Caco-2 (cell line): ENCODE measurements at regions not wholly inside any gene's neighbourhood (a gene's known extent, or its start where the extent isn't known, plus 50 kb on each side); places are given as distances from the start of the nearest gene placed in this dataset.

ENCODE experiments used
- BruUV-seq: library from RNA; stranded (reverse); fragments of 400-500 nt; replicated peaks from 2 replicates; lab custom pipeline; 2021; lab: Mats Ljungman, UMichigan
- CTCF ChIA-PET: fragments of 300-600 bp; sonication (Branson Sonifier 250); formaldehyde crosslinking; loops from one replicate; lab custom pipeline; 2022; ENCODE audit warnings: antibody characterized with exemption; lab: Charles Lee
- POLR2A ChIA-PET: fragments of 300-600 bp; sonication (Branson Sonifier 250); formaldehyde crosslinking; loops from one replicate; lab custom pipeline; 2022; ENCODE audit warnings: antibody characterized with exemption; lab: Charles Lee
- DNase-seq, 2 experiments: peaks; one replicate each; pipeline versions ENCODE4 v3.0.0 to v3.0.0-alpha.2; 2020 to 2022
- H3K27me3 ChIP-seq: replicated peaks from 2 replicates; pipeline ENCODE4 v1.6.0; 2011; ENCODE audit warnings: low read length; ENCODE audit not compliant: control insufficient read depth, insufficient read depth
- H3K36me3 ChIP-seq: 2 replicates; pipeline ENCODE4 v1.5.1; 2011; ENCODE audit warnings: low read length; ENCODE audit not compliant: control insufficient read depth, insufficient read depth
- H3K4me1 ChIP-seq: fragments of 250-450 bp; sonication (Bioruptor Pico); 2 replicates; pipeline ENCODE4 v1.5.1; 2020; ENCODE audit warnings: mild to moderate bottlenecking
- H3K4me3 ChIP-seq: 2 replicates; pipeline ENCODE4 v1.5.1; 2011; ENCODE audit warnings: low read depth, mild to moderate bottlenecking, control low read depth, low read length
- H3K9me3 ChIP-seq: fragments of 250-450 bp; sonication (Bioruptor Pico); 2 replicates; pipeline ENCODE4 v1.5.1; 2020; ENCODE audit warnings: mild to moderate bottlenecking, moderate library complexity
- H3K27ac Mint-ChIP-seq: one replicate; pipeline ENCODE4 v1.8.0; 2022; ENCODE audit warnings: mixed read lengths; ENCODE audit not compliant: unreplicated experiment
- H3K27me3 Mint-ChIP-seq: one replicate; pipeline ENCODE4 v1.8.0; 2022; ENCODE audit warnings: mixed read lengths; ENCODE audit not compliant: insufficient read depth, unreplicated experiment
- H3K36me3 Mint-ChIP-seq: one replicate; pipeline ENCODE4 v1.8.0; 2022; ENCODE audit warnings: mild to moderate bottlenecking, mixed read lengths; ENCODE audit not compliant: insufficient read depth, unreplicated experiment
- H3K4me1 Mint-ChIP-seq: one replicate; pipeline ENCODE4 v1.8.0; 2022; ENCODE audit warnings: low read depth, mixed read lengths; ENCODE audit not compliant: unreplicated experiment
- H3K4me3 Mint-ChIP-seq: one replicate; pipeline ENCODE4 v1.8.0; 2022; ENCODE audit warnings: mild to moderate bottlenecking, moderate library complexity, mixed read lengths; ENCODE audit not compliant: unreplicated experiment
- H3K9me3 Mint-ChIP-seq: one replicate; pipeline ENCODE4 v1.8.0; 2022; ENCODE audit warnings: mixed read lengths; ENCODE audit not compliant: unreplicated experiment
- intact Hi-C: fragments of 100-400 bp; cut with micrococcal nuclease; formaldehyde crosslinking; loops from one replicate; pipeline ENCODE4 v1.10.0; 2022; ENCODE audit not compliant: unreplicated experiment
- TF ChIP-seq, protein P1 (sequence below), 2 experiments: fragments of 200-600 bp in 1 of 2; IDR thresholded peaks; 1 replicate in 1 of 2; 2 replicates in 1 of 2; pipeline versions ENCODE4 v1.5.1 to v1.8.0; 2011 to 2022; ENCODE audit warnings: antibody characterized with exemption in 1 of 2, control low read depth in 1 of 2, inconsistent platforms in 1 of 2, low read depth in 1 of 2, low read length in 1 of 2, mild to moderate bottlenecking in 1 of 2, moderate library complexity in 1 of 2; ENCODE audit not compliant: insufficient read depth in 1 of 2, severe bottlenecking in 1 of 2, unreplicated experiment in 1 of 2

DNA sequence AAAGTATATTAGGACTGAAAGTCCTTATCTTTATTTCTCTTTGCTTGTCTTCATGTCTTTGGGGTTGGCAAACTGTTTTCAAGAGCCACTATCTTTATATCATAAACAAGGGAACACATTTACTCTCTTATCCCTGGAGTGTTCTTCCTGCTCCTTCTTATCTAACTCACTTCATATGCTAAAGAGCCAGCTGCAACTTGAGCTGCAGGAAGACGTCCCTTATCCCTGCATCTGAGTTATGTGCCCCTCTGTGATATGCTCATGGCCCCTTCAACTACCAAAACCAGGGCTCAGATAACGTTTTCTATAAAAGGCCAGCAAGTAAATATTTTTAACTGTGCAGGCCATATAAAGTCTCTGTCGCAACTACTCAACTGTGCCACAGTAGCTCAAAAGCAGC, 137.0 kb upstream of the CRBN start:
- Mint-ChIP-seq H3K27ac (no peak overlapping the region), H3K4me1 (no peaks in the 10 kb centered on the region), H3K4me3 (no peak overlapping the region), H3K36me3 (no peaks in the 10 kb centered on the region), H3K9me3 (peaks cover 5% of the 10 kb centered on the region), H3K27me3 (peaks cover 8% of the 10 kb centered on the region)
- TF ChIP-seq, protein P1, sequence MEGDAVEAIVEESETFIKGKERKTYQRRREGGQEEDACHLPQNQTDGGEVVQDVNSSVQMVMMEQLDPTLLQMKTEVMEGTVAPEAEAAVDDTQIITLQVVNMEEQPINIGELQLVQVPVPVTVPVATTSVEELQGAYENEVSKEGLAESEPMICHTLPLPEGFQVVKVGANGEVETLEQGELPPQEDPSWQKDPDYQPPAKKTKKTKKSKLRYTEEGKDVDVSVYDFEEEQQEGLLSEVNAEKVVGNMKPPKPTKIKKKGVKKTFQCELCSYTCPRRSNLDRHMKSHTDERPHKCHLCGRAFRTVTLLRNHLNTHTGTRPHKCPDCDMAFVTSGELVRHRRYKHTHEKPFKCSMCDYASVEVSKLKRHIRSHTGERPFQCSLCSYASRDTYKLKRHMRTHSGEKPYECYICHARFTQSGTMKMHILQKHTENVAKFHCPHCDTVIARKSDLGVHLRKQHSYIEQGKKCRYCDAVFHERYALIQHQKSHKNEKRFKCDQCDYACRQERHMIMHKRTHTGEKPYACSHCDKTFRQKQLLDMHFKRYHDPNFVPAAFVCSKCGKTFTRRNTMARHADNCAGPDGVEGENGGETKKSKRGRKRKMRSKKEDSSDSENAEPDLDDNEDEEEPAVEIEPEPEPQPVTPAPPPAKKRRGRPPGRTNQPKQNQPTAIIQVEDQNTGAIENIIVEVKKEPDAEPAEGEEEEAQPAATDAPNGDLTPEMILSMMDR (IDR thresholded peaks at IDR 0.05; ENCODE audit: insufficient read depth in 1 of 2, low read depth in 1 of 2, low read length in 1 of 2, severe bottlenecking in 1 of 2, unreplicated experiment in 1 of 2): no peak
- intact Hi-C loops: no loop called here
- DNase-seq: no peak
- CTCF ChIA-PET: no interaction called here
- no peak overlapping the region for H3K4me3 ChIP-seq
- no peaks in the 10 kb centered on the region for H3K4me1 ChIP-seq
- no peaks in the 10 kb centered on the region for H3K27me3 ChIP-seq
- H3K9me3 ChIP-seq: no peaks in the 10 kb centered on the region; the same call in 1 of the 2 replicates
- POLR2A ChIA-PET: no interaction called here
- no peaks in the 10 kb centered on the region for H3K36me3 ChIP-seq
- BruUV-seq: no TSS peak

DNA sequence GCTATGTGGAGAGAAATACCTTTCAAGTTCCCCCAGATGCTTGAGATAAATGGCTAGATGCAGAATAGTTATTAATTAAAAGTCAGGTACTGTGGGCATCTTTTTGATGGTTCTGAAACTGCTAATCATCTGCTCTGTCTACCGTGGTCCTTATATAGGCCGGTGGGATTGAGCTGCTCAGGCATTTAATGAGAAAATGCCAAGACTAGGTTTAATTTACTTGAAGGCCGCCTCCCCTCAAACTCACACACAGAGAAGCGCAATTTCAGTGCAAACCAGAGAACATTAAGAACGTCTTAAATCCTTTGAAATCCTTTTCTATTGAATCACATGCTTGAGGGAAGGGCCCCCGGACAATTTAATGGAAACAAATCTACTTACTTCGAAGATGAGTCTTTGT, 136.4 kb upstream of the CRBN start:
- no peak overlapping the region for H3K4me3 ChIP-seq
- ChIA-PET POLR2A (no interaction called here), CTCF (no interaction called here)
- TF ChIP-seq, protein P1 (IDR thresholded peaks at IDR 0.05; ENCODE audit: insufficient read depth in 1 of 2, low read depth in 1 of 2, low read length in 1 of 2, severe bottlenecking in 1 of 2, unreplicated experiment in 1 of 2): no peak
- H3K9me3 Mint-ChIP-seq: peaks cover 5% of the 10 kb centered on the region
- H3K4me3 Mint-ChIP-seq: no peak overlapping the region
- no peaks in the 10 kb centered on the region for H3K9me3 ChIP-seq
- H3K4me1 ChIP-seq: no peaks in the 10 kb centered on the region
- no peak for DNase-seq
- H3K4me1 Mint-ChIP-seq: no peaks in the 10 kb centered on the region
- intact Hi-C loops: no loop called here
- H3K27me3 ChIP-seq: no peaks in the 10 kb centered on the region
- peaks cover 8% of the 10 kb centered on the region for H3K27me3 Mint-ChIP-seq
- H3K36me3 Mint-ChIP-seq: no peaks in the 10 kb centered on the region
- no TSS peak for BruUV-seq
- no peak overlapping the region for H3K27ac Mint-ChIP-seq
- H3K36me3 ChIP-seq: no peaks in the 10 kb centered on the region

DNA sequence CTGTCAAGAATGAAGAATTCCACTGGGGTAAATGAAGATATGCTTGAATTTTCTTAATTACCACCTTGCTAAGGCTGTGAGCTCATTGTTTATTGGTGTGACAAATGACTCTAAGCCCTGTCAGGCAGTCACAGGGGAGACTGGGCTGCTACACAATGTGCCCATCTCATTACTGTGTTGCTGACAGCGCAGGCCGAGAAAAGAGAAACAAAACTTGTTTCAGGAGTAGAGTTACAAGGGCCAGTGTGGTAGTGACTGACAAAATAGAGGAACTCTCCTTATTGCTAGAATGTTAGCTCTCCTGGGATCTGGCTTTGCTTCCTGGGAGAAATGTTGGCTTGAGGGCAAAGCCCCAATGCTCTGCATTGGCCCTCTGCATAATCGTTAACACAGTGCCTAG, 130.4 kb upstream of the CRBN start:
- H3K27ac Mint-ChIP-seq: no peak overlapping the region
- no peak for DNase-seq
- H3K27me3 ChIP-seq: no peaks in the 10 kb centered on the region
- TF ChIP-seq, protein P1 (IDR thresholded peaks at IDR 0.05; ENCODE audit: insufficient read depth in 1 of 2, low read depth in 1 of 2, low read length in 1 of 2, severe bottlenecking in 1 of 2, unreplicated experiment in 1 of 2): no peak
- peaks cover 6% of the 10 kb centered on the region for H3K4me1 Mint-ChIP-seq
- no peaks in the 10 kb centered on the region for H3K36me3 Mint-ChIP-seq
- no peak overlapping the region for H3K4me3 Mint-ChIP-seq
- H3K4me3 ChIP-seq: no peak overlapping the region
- H3K9me3 ChIP-seq: no peaks in the 10 kb centered on the region
- no peaks in the 10 kb centered on the region for H3K27me3 Mint-ChIP-seq
- H3K36me3 ChIP-seq: no peaks in the 10 kb centered on the region
- BruUV-seq: no TSS peak
- ChIA-PET CTCF (no interaction called here), POLR2A (no interaction called here)
- H3K9me3 Mint-ChIP-seq: no peaks in the 10 kb centered on the region
- H3K4me1 ChIP-seq: no peaks in the 10 kb centered on the region
- intact Hi-C loops: no loop called here
